ENCODE measurements at regions not wholly inside any gene's neighbourhood (a gene's known extent, or its start where the extent isn't known, plus 50 kb on each side); places are given as distances from the start of the nearest gene placed in this dataset.

DNA sequence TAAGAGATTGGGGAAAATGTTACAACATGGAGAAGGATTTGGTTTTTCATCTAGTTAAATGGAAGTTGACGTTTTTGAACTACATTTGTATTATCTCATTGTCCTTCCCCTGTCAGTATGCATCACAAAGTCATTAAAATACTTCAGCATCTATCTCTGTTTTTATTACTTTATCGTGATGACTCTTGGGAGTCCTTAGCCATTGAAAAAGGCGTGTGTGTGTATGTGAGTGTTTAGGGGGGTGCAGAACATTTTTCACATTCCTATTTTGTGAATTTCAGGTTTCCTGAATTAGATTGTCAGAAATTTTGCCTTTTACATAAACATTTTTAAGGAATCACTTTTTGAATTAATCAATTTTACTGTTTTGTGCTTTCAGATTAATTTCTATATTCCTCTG is 360.6 kb upstream of the SGO1 start:
- DNase-seq (ENCODE audit: low spot score in 2 of 2), result no peak
- intact Hi-C loops (cut with DNase I; ENCODE audit: low total_unique reads), result no loop called here

DNA sequence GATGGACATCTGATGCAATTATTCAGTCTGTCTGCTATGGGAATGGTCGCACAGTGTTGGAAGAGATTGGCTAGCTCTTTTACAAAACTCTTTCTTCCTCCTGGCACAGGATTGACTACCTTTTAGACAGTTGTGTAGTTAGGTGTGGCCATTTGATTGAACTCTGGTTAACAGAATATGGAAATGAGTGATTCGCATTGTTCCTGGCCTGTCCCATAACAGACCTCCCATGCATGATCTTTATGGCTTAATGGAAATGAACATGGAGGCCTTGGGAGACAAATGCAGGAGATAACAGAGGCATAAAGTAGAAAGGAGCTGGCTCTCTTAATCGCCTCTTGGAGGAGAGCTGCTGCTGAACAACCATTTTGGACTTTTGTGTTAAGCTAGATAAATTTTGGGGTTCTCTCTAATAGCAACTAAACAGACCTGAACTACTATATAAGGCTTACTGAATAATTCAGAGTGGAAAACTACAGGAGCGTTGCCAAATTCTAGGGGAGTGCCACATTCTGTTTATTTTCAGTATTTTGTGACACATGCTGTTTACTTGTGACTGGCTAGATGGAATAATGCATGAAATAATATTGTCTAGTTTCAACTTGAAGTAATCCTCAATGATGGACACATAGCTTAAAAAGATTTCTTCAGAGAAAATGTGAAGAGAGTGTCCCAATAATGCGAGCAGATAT is 357.7 kb upstream of the SGO1 start:
- intact Hi-C loops (cut with DNase I; ENCODE audit: low total_unique reads), result no loop called here
- Histone ChIP-seq H3K9me3 (no peaks in the 10 kb centered on the region), H3K4me1 (no peaks in the 10 kb centered on the region), H3K27me3 (no peaks in the 10 kb centered on the region), H3K36me3 (no peaks in the 10 kb centered on the region), H3K4me3 (no peak overlapping the region), H3K27ac (no peak overlapping the region)
- TF ChIP-seq POLR2A (IDR thresholded peaks at IDR 0.05), result no peak
- TF ChIP-seq POLR2AphosphoS5 (IDR thresholded peaks at IDR 0.05), result no peak
- TF ChIP-seq, protein P1, sequence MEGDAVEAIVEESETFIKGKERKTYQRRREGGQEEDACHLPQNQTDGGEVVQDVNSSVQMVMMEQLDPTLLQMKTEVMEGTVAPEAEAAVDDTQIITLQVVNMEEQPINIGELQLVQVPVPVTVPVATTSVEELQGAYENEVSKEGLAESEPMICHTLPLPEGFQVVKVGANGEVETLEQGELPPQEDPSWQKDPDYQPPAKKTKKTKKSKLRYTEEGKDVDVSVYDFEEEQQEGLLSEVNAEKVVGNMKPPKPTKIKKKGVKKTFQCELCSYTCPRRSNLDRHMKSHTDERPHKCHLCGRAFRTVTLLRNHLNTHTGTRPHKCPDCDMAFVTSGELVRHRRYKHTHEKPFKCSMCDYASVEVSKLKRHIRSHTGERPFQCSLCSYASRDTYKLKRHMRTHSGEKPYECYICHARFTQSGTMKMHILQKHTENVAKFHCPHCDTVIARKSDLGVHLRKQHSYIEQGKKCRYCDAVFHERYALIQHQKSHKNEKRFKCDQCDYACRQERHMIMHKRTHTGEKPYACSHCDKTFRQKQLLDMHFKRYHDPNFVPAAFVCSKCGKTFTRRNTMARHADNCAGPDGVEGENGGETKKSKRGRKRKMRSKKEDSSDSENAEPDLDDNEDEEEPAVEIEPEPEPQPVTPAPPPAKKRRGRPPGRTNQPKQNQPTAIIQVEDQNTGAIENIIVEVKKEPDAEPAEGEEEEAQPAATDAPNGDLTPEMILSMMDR (IDR thresholded peaks at IDR 0.05), result no peak
- no peak for DNase-seq (ENCODE audit: low spot score in 2 of 2)

More for the DNA sequence above, 360.6 kb upstream of the SGO1 start:
- no peak overlapping the region for H3K27ac ChIP-seq
- no peaks in the 10 kb centered on the region for H3K27me3 ChIP-seq
- H3K36me3 ChIP-seq, result no peaks in the 10 kb centered on the region
- H3K4me3 ChIP-seq, result no peak overlapping the region
- no peak for TF ChIP-seq POLR2AphosphoS5 (IDR thresholded peaks at IDR 0.05)
- TF ChIP-seq, protein P1 (IDR thresholded peaks at IDR 0.05), result no peak
- no peak for TF ChIP-seq POLR2A (IDR thresholded peaks at IDR 0.05)
- H3K9me3 ChIP-seq, result no peaks in the 10 kb centered on the region
- H3K4me1 ChIP-seq, result no peaks in the 10 kb centered on the region

DNA sequence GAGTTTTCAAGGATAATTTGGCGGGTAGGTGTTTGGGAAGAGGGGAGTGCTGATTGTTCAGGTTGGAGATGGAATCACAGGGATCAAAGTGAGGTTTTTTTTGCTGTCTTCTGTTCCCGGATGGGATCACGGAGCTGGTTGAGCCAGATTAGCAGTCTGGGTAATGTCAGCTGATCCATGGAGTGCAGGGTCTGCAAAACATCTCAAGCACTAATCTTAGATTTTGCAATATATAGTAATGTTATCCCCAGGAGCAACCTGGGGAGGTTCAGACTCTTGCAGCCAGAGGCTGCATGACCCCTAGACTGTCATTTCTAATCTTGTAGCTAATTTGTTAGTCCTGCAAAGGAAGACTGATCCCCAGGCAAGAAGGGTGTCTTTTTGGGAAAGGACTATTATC is 354.1 kb upstream of the SGO1 start:
- intact Hi-C loops (cut with DNase I; ENCODE audit: low total_unique reads), result no loop called here
- Histone ChIP-seq H3K4me3 (no peak overlapping the region), H3K27ac (no peak overlapping the region), H3K4me1 (no peaks in the 10 kb centered on the region), H3K27me3 (no peaks in the 10 kb centered on the region), H3K36me3 (no peaks in the 10 kb centered on the region), H3K9me3 (no peaks in the 10 kb centered on the region)
- no peak for DNase-seq (ENCODE audit: low spot score in 2 of 2)
- TF ChIP-seq, protein P1 (IDR thresholded peaks at IDR 0.05), result no peak
- TF ChIP-seq POLR2A (IDR thresholded peaks at IDR 0.05), result no peak
- TF ChIP-seq POLR2AphosphoS5 (IDR thresholded peaks at IDR 0.05), result no peak

DNA sequence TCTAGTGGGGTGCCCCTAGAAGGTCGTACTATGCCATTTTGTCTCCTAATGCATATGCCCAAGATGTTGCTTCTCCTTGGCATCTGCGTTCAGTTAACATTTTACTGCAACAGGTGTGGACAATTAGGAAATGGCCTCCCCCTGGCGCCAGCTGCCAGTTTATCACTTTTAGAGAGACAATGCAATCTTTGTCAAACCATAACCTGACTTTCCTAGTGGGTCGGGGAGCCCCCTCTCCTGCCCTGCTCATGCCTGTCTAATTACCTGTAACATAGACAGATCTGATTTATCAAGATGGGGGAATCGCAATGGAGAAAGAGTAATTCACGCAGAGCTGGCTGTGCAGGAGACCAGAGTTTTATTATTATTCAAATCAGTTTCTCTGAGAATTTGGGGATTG is 353.7 kb upstream of the SGO1 start:
- Histone ChIP-seq H3K4me1 (no peaks in the 10 kb centered on the region), H3K4me3 (no peak overlapping the region)
- intact Hi-C loops (cut with DNase I; ENCODE audit: low total_unique reads), result loop anchor here (5.0 kb wide), 1 partner anchor 412 kb away; no protein-coding TSS in a partner anchor

DNA sequence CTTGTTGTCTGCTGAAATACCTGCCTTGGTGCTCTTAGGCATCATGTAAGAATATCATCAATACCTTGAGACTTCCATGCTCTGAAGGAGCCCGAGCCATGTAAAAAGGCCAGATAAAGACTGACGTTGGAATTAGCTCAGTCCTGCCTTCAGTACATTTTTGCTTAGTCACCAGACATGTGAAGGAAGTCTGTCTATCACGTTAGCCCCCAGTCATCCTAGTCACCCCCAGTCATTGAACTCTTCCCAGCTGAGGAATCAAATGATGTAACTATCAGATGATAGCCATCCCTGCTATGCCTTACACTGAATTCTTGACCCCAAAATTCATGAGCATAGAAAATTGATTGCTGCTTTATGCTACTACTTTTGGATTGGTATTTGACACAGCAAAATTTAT is 351.2 kb upstream of the SGO1 start:
- H3K4me3 ChIP-seq, result no peak overlapping the region
- DNase-seq (ENCODE audit: low spot score in 2 of 2), result no peak
- H3K9me3 ChIP-seq, result no peaks in the 10 kb centered on the region
- intact Hi-C loops (cut with DNase I; ENCODE audit: low total_unique reads), result loop anchor here (5.0 kb wide), 1 partner anchor 410 kb away; no protein-coding TSS in a partner anchor
- no peak overlapping the region for H3K27ac ChIP-seq
- H3K27me3 ChIP-seq, result no peaks in the 10 kb centered on the region
- TF ChIP-seq, protein P1 (IDR thresholded peaks at IDR 0.05), result no peak
- no peaks in the 10 kb centered on the region for H3K4me1 ChIP-seq
- no peaks in the 10 kb centered on the region for H3K36me3 ChIP-seq

More for the DNA sequence above, 353.7 kb upstream of the SGO1 start:
- Histone ChIP-seq H3K27me3 (no peaks in the 10 kb centered on the region), H3K36me3 (no peaks in the 10 kb centered on the region), H3K9me3 (no peaks in the 10 kb centered on the region), H3K27ac (no peak overlapping the region)
- TF ChIP-seq POLR2A (IDR thresholded peaks at IDR 0.05) (no peak), POLR2AphosphoS5 (IDR thresholded peaks at IDR 0.05) (no peak)
- TF ChIP-seq, protein P1 (IDR thresholded peaks at IDR 0.05), result no peak
- DNase-seq (ENCODE audit: low spot score in 2 of 2), result no peak
